GM23248 (cell line): ENCODE measurements at regions not wholly inside any gene's neighbourhood (a gene's known extent, or its start where the extent isn't known, plus 50 kb on each side); places are given as distances from the start of the nearest gene placed in this dataset.

Experiments
- DNase-seq: peaks from one replicate; pipeline ENCODE4 v3.0.0-alpha.2; 2015
- H2AFZ ChIP-seq: fragments of 200-600 bp; sonication (generic); 2 replicates; pipeline ENCODE4 v1.6.1; 2016; ENCODE audit warnings: antibody characterized with exemption
- H3F3A ChIP-seq: fragments of 200-600 bp; sonication (generic); 2 replicates; pipeline ENCODE4 v1.6.1; 2016; ENCODE audit warnings: mild to moderate bottlenecking, antibody characterized with exemption, mixed run types; ENCODE audit not compliant: insufficient read depth
- H3K27ac ChIP-seq: fragments of 200-600 bp; sonication (generic); 2 replicates; pipeline ENCODE4 v1.5.1; 2016; ENCODE audit warnings: mild to moderate bottlenecking
- H3K27me3 ChIP-seq: fragments of 200-600 bp; sonication (generic); replicated peaks from 2 replicates; pipeline ENCODE4 v1.6.1; 2016; ENCODE audit warnings: mild to moderate bottlenecking; ENCODE audit not compliant: insufficient read depth
- H3K36me3 ChIP-seq: fragments of 200-600 bp; sonication (generic); 2 replicates; pipeline ENCODE4 v1.6.1; 2016; ENCODE audit warnings: low read depth, mild to moderate bottlenecking
- H3K4me1 ChIP-seq: fragments of 200-600 bp; sonication (generic); 2 replicates; pipeline ENCODE4 v1.6.1; 2016; ENCODE audit warnings: mild to moderate bottlenecking; ENCODE audit not compliant: insufficient read depth
- H3K4me2 ChIP-seq: fragments of 200-600 bp; sonication (generic); one replicate; pipeline ENCODE4 v1.6.1; 2016; ENCODE audit warnings: mild to moderate bottlenecking; ENCODE audit not compliant: unreplicated experiment
- H3K4me3 ChIP-seq: fragments of 200-600 bp; sonication (generic); 2 replicates; pipeline ENCODE4 v1.5.1; 2016; ENCODE audit warnings: mild to moderate bottlenecking
- H3K79me2 ChIP-seq: fragments of 200-600 bp; sonication (generic); 2 replicates; pipeline ENCODE4 v1.6.1; 2016; ENCODE audit warnings: mild to moderate bottlenecking; ENCODE audit not compliant: insufficient read depth
- H3K9ac ChIP-seq: fragments of 200-600 bp; sonication (generic); 2 replicates; pipeline ENCODE4 v1.6.1; 2016; ENCODE audit warnings: mild to moderate bottlenecking
- H3K9me2 ChIP-seq: fragments of 200-600 bp; sonication (generic); 2 replicates; pipeline ENCODE4 v1.6.1; 2016; ENCODE audit warnings: mixed run types, mild to moderate bottlenecking, moderate library complexity; ENCODE audit not compliant: insufficient read depth
- H3K9me3 ChIP-seq: fragments of 200-600 bp; sonication (generic); one replicate; pipeline ENCODE4 v1.6.1; 2017; ENCODE audit warnings: low read depth
- H4K20me1 ChIP-seq: fragments of 200-600 bp; sonication (generic); 2 replicates; pipeline ENCODE4 v1.6.0; 2016; ENCODE audit not compliant: insufficient read depth
- EZH2 ChIP-seq: fragments of 200-600 bp; sonication (generic); IDR thresholded peaks from 2 replicates; pipeline ENCODE4 v1.6.1; 2018; ENCODE audit warnings: antibody characterized with exemption, mild to moderate bottlenecking; ENCODE audit not compliant: insufficient read depth, poor library complexity, severe bottlenecking
- EZH2phosphoT487 ChIP-seq: fragments of 200-600 bp; sonication (generic); IDR thresholded peaks from 2 replicates; pipeline ENCODE4 v1.6.1; 2018; ENCODE audit warnings: antibody characterized with exemption, moderate library complexity, mild to moderate bottlenecking, low read depth; ENCODE audit not compliant: insufficient read depth
- WGBS, 2 experiments: methylation state at CpG; one replicate each; pipeline ENCODE4 v1.1.6; 2015 to 2017; ENCODE audit warnings: low lambda C conversion rate in 2 of 2, low coverage in 1 of 2; ENCODE audit errors: missing lambda C conversion rate in 2 of 2; 5-methylcytosine and 5-hydroxymethylcytosine counted together
- in situ Hi-C: fragments of 300-500 bp; cut with MboI; formaldehyde crosslinking; loops from 2 replicates; pipeline ENCODE4 v1.15.0; 2020

DNA sequence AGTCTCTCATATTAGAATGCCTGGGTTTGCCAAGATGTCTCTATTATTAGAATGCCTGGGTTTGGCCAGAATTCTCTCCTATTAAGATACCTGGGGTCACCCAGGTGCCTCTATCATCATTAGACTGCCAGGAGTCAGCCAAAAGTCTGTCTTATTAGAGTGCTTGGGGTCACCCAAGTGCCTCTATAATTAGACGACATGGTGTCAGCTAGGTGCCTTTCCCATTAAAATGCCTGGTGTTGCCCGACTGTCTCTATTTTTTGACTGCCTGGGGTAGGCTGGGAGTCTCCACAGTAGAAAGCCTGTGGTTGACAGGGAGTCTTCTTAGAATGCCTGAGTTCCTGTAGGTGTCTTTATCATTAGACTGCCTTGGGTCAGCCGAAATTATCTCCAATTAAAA, 1536.6 kb downstream of the UQCRFS1 start:
- TF ChIP-seq EZH2 (no peak), EZH2phosphoT487 (no peak)
- Histone ChIP-seq H3K27me3 (no peaks in the 10 kb centered on the region), H3K4me3 (no peak overlapping the region), H2AFZ (no peak overlapping the region), H3K9me3 (no peaks in the 10 kb centered on the region), H3K9ac (no peak overlapping the region), H3K4me1 (no peaks in the 10 kb centered on the region), H3K4me2 (no peak overlapping the region), H3K79me2 (no peaks in the 10 kb centered on the region), H3F3A (no peaks in the 10 kb centered on the region), H3K36me3 (no peaks in the 10 kb centered on the region), H4K20me1 (no peaks in the 10 kb centered on the region), H3K9me2 (no peaks in the 10 kb centered on the region), H3K27ac (no peak overlapping the region)
- in situ Hi-C loops, result no loop called here
- no peak for DNase-seq
- 35 to 40% methylated on average over 3 of the region's 3 CpGs for WGBS, 2 experiments

DNA sequence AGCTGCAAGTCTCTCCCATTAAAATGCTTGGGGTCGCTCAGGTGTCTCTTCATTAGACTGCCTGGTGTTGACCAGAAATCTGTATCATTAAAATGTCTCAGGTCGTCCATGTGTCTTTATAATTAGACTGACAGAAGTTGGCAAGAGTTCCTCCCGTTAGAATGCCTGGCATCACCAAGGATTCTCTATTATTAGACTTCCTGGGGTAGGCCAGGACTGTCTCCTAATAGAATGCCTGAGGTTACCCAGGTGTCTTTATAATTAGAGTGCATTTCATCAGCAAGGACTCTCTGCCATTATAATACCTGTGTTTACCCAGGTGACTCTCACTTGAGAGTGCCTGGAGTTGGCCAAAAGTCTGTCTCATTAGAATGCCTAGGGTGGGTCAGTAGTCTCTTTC, 1537.2 kb downstream of the UQCRFS1 start:
- Histone ChIP-seq H3K4me2 (no peak overlapping the region), H3K9me2 (no peaks in the 10 kb centered on the region), H3K27ac (no peak overlapping the region), H3F3A (no peaks in the 10 kb centered on the region), H3K4me1 (no peaks in the 10 kb centered on the region), H3K27me3 (no peaks in the 10 kb centered on the region), H3K9me3 (no peaks in the 10 kb centered on the region), H3K36me3 (no peaks in the 10 kb centered on the region), H3K4me3 (no peak overlapping the region), H4K20me1 (no peaks in the 10 kb centered on the region), H3K9ac (no peak overlapping the region), H3K79me2 (no peaks in the 10 kb centered on the region), H2AFZ (no peak overlapping the region)
- 4 to 8% methylated on average over 3 of the region's 3 CpGs for WGBS, 2 experiments
- TF ChIP-seq EZH2phosphoT487 (no peak), EZH2 (no peak)
- DNase-seq, result no peak
- in situ Hi-C loops, result no loop called here

DNA sequence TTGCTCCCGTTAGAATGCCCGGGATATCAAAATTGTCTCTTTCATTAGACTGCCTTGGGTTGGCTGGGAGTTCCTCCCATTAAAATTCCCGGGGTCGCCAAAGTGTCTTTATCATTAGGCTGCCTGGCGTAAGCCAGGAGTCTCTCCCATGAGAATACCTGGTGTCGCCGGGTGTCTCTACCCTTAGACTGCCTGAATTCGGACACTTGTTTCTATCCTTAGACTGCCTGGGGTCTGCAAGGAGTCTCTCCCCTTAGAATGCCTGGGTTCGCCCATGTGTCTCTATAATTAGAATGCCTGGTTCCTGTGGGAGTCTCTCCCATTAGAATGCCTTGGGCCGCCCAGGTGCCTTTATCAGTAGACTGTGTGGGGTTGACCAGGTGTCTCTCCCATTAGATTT, 1538.2 kb downstream of the UQCRFS1 start:
- 34 to 38% methylated on average over 10 of the region's 10 CpGs for WGBS, 2 experiments
- no peaks in the 10 kb centered on the region for H3K4me1 ChIP-seq
- H3K79me2 ChIP-seq, result no peaks in the 10 kb centered on the region
- no peak for DNase-seq
- no peaks in the 10 kb centered on the region for H3K9me3 ChIP-seq
- no peaks in the 10 kb centered on the region for H4K20me1 ChIP-seq
- no peaks in the 10 kb centered on the region for H3F3A ChIP-seq
- TF ChIP-seq EZH2phosphoT487, result no peak
- no peak for TF ChIP-seq EZH2
- no peak overlapping the region for H2AFZ ChIP-seq
- no peak overlapping the region for H3K4me3 ChIP-seq
- in situ Hi-C loops, result no loop called here
- no peaks in the 10 kb centered on the region for H3K9me2 ChIP-seq
- no peaks in the 10 kb centered on the region for H3K27me3 ChIP-seq
- H3K4me2 ChIP-seq, result no peak overlapping the region
- no peaks in the 10 kb centered on the region for H3K36me3 ChIP-seq
- H3K27ac ChIP-seq, result no peak overlapping the region
- no peak overlapping the region for H3K9ac ChIP-seq

DNA sequence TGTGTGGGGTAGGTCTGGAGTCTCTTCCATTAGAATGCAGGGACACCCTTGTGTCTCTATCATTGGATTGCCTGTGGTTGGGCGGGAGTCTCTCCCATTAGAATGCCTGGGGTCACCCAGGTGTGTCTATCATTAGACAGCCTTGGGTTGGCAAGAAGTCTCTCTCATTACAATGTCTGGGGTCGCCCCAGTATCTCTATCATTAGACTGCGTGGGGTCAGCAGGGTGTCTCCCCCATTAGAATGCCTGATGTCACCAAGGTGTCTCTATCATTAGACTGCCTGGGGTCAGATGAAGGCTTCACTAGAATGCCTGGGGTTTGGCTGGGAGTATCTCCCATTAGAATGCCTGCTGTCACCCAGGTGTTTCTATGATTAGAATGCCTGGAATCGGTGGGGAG, 1539.0 kb downstream of the UQCRFS1 start:
- H3K79me2 ChIP-seq, result no peaks in the 10 kb centered on the region
- no peaks in the 10 kb centered on the region for H3K27me3 ChIP-seq
- no peaks in the 10 kb centered on the region for H3K9me2 ChIP-seq
- no peak overlapping the region for H3K9ac ChIP-seq
- no peaks in the 10 kb centered on the region for H3F3A ChIP-seq
- no peak overlapping the region for H3K4me3 ChIP-seq
- H3K36me3 ChIP-seq, result no peaks in the 10 kb centered on the region
- no peak overlapping the region for H3K4me2 ChIP-seq
- DNase-seq, result no peak
- no peak overlapping the region for H2AFZ ChIP-seq
- no peaks in the 10 kb centered on the region for H3K9me3 ChIP-seq
- WGBS, 2 experiments, result 5 to 8% methylated on average over 4 of the region's 4 CpGs
- no peaks in the 10 kb centered on the region for H4K20me1 ChIP-seq
- no peak overlapping the region for H3K27ac ChIP-seq
- TF ChIP-seq EZH2phosphoT487, result no peak
- TF ChIP-seq EZH2, result no peak
- H3K4me1 ChIP-seq, result no peaks in the 10 kb centered on the region
- in situ Hi-C loops, result no loop called here
